H1 (cell line): ENCODE measurements at regions not wholly inside any gene's neighbourhood (a gene's known extent, or its start where the extent isn't known, plus 50 kb on each side); places are given as distances from the start of the nearest gene placed in this dataset.

Experiments used
- BCL11A ChIP-seq, 2 experiments: IDR thresholded peaks; one replicate each; pipeline ENCODE4 v1.6.1; 2011; ENCODE audit warnings: low read depth in 2 of 2, low read length in 2 of 2, mild to moderate bottlenecking in 2 of 2
- CEBPB ChIP-seq: IDR thresholded peaks from 2 replicates; pipeline ENCODE4 v1.6.1; 2012; ENCODE audit warnings: low read depth, low read length
- EP300 ChIP-seq, 2 experiments: IDR thresholded peaks; 1 replicate in 1 of 2; 2 replicates in 1 of 2; pipeline ENCODE4 v1.6.1; 2011 to 2012; ENCODE audit warnings: low read depth in 2 of 2, low read length in 2 of 2, mild to moderate bottlenecking in 2 of 2, borderline replicate concordance in 1 of 2, inconsistent platforms in 1 of 2, moderate library complexity in 1 of 2
- EZH2 ChIP-seq: fragments of 200-600 bp; sonication (generic); IDR thresholded peaks from 2 replicates; pipeline ENCODE4 v1.7.1; 2012; ENCODE audit warnings: low read depth, mild to moderate bottlenecking, moderate library complexity, low read length, inconsistent platforms; ENCODE audit not compliant: severe bottlenecking
- GTF2F1 ChIP-seq: IDR thresholded peaks from 2 replicates; pipeline ENCODE4 v1.6.1; 2012; ENCODE audit warnings: low read depth, low read length, improper control_type of control experiment, borderline replicate concordance
- HDAC2 ChIP-seq, 2 experiments: fragments of 300-600 bp in 1 of 2; sonication (generic) in 1 of 2; IDR thresholded peaks; 2 replicates each; pipeline ENCODE4 v1.6.1; 2011 to 2012; ENCODE audit warnings: low read depth in 2 of 2, low read length in 2 of 2, mild to moderate bottlenecking in 2 of 2, moderate library complexity in 2 of 2, borderline replicate concordance in 1 of 2, inconsistent platforms in 1 of 2
- KDM1A ChIP-seq: fragments of 200-600, 300-600 bp; sonication (generic); IDR thresholded peaks from 2 replicates; pipeline ENCODE4 v1.7.1; 2016; ENCODE audit warnings: mild to moderate bottlenecking, low read length, borderline replicate concordance
- POLR2A ChIP-seq, 2 experiments: IDR thresholded peaks; 1 replicate in 1 of 2; 2 replicates in 1 of 2; pipeline ENCODE4 v1.6.1; 2011; ENCODE audit warnings: low read depth in 2 of 2, low read length in 2 of 2, mild to moderate bottlenecking in 2 of 2; ENCODE audit errors: control extremely low read depth in 1 of 2
- POLR2AphosphoS5 ChIP-seq: IDR thresholded peaks from 2 replicates; pipeline ENCODE4 v1.6.1; 2011; ENCODE audit warnings: low read depth, low read length
- TAF7 ChIP-seq: optimal IDR thresholded peaks from 2 replicates; pipeline ENCODE3; 2011; ENCODE audit warnings: low read depth, mild to moderate bottlenecking, inconsistent platforms, low read length, moderate library complexity, borderline replicate concordance
- TBP ChIP-seq: IDR thresholded peaks from 2 replicates; pipeline ENCODE4 v1.6.1; 2011; ENCODE audit warnings: low read depth, low read length, improper control_type of control experiment
- TF ChIP-seq, protein P1 (sequence below), 3 experiments: IDR thresholded peaks; 1 replicate in 2 of 3; 2 replicates in 1 of 3; pipeline versions ENCODE4 v1.5.1 to v1.6.1; 2011; ENCODE audit warnings: low read length in 3 of 3, mild to moderate bottlenecking in 3 of 3, inconsistent platforms in 2 of 3, low read depth in 1 of 3, moderate library complexity in 1 of 3; ENCODE audit not compliant: insufficient read depth in 1 of 3; ENCODE audit errors: control extremely low read depth in 1 of 3
- TF ChIP-seq, protein P2 (sequence below): IDR thresholded peaks from 2 replicates; pipeline ENCODE4 v1.6.1; 2012; ENCODE audit warnings: low read length, inconsistent platforms

DNA sequence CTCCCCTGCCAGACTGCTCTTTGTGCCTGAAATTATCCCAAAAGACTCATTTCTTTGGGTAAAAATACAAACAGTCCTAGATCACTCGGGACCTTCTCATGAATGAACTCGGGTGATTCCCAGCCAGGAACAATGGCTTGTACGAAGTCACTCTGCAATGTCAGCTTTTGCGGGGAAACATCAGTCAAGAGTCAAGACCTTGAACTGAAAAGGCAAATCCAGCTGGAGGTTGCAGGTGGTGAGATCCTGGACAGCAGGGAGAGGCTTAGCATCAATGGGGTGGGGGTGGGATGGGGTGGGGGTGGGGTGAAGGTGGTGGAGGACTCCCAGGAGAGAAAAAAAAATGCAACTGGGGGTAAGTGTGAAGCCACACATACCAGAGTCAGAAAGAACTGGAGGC, 115.0 kb upstream of the SLC25A33 start:
- TF ChIP-seq EP300 (IDR thresholded peaks at IDR 0.05; ENCODE audit: borderline replicate concordance in 1 of 2, low read depth in 2 of 2, low read length in 2 of 2), result no peak
- no peak for TF ChIP-seq POLR2AphosphoS5
- no peak for TF ChIP-seq BCL11A (IDR thresholded peaks at IDR 0.05; ENCODE audit: low read depth in 2 of 2, low read length in 2 of 2)
- no peak for TF ChIP-seq POLR2A (IDR thresholded peaks at IDR 0.05; ENCODE audit: control extremely low read depth in 1 of 2, low read depth in 2 of 2, low read length in 2 of 2)
- TF ChIP-seq EZH2, result no peak
- TF ChIP-seq, protein P1, sequence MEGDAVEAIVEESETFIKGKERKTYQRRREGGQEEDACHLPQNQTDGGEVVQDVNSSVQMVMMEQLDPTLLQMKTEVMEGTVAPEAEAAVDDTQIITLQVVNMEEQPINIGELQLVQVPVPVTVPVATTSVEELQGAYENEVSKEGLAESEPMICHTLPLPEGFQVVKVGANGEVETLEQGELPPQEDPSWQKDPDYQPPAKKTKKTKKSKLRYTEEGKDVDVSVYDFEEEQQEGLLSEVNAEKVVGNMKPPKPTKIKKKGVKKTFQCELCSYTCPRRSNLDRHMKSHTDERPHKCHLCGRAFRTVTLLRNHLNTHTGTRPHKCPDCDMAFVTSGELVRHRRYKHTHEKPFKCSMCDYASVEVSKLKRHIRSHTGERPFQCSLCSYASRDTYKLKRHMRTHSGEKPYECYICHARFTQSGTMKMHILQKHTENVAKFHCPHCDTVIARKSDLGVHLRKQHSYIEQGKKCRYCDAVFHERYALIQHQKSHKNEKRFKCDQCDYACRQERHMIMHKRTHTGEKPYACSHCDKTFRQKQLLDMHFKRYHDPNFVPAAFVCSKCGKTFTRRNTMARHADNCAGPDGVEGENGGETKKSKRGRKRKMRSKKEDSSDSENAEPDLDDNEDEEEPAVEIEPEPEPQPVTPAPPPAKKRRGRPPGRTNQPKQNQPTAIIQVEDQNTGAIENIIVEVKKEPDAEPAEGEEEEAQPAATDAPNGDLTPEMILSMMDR (IDR thresholded peaks at IDR 0.05; ENCODE audit: control extremely low read depth in 1 of 3, insufficient read depth in 1 of 3, low read depth in 1 of 3, low read length in 3 of 3), result no peak
- TF ChIP-seq HDAC2 (IDR thresholded peaks at IDR 0.05; ENCODE audit: borderline replicate concordance in 1 of 2, low read depth in 2 of 2, low read length in 2 of 2), result no peak
- no peak for TF ChIP-seq CEBPB
- TF ChIP-seq KDM1A, result no peak
- TF ChIP-seq TBP, result no peak
- no peak for TF ChIP-seq TAF7
- no peak for TF ChIP-seq GTF2F1
- TF ChIP-seq, protein P2, sequence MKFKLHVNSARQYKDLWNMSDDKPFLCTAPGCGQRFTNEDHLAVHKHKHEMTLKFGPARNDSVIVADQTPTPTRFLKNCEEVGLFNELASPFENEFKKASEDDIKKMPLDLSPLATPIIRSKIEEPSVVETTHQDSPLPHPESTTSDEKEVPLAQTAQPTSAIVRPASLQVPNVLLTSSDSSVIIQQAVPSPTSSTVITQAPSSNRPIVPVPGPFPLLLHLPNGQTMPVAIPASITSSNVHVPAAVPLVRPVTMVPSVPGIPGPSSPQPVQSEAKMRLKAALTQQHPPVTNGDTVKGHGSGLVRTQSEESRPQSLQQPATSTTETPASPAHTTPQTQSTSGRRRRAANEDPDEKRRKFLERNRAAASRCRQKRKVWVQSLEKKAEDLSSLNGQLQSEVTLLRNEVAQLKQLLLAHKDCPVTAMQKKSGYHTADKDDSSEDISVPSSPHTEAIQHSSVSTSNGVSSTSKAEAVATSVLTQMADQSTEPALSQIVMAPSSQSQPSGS, result no peak
